Spleen (tissue), 7 donors: ENCODE measurements at regions not wholly inside any gene's neighbourhood (a gene's known extent, or its start where the extent isn't known, plus 50 kb on each side); places are given as distances from the start of the nearest gene placed in this dataset.

Experiments used
- POLR2A ChIP-seq, 3 donors: fragments of 450-650 bp; IDR thresholded peaks; one replicate each; pipeline ENCODE4 v1.5.1; 2017; ENCODE audit warnings: antibody characterized with exemption in 3 of 3, mild to moderate bottlenecking in 1 of 3
- TF ChIP-seq, protein P1 (sequence below), 11 experiments: fragments of 200-600 bp in 7 of 11; fragments of 450-650 bp in 4 of 11; sonication (generic) in 4 of 11; IDR thresholded peaks in 8 of 11; conservative IDR thresholded peaks in 3 of 11; 1 replicate in 7 of 11; 2 replicates in 4 of 11; pipeline versions ENCODE4 v1.4.0 to v1.8.0; 2016 to 2021; ENCODE audit warnings: antibody characterized with exemption in 11 of 11, inconsistent platforms in 4 of 11, mild to moderate bottlenecking in 1 of 11
- donor health status: DM: no; HTN: no; CAD: no; lungs with moderate emphysema.
- donor health status: DM: no; HTN: no; CAD: no.
- donor health status: DM: no; HTN: no; CAD: no.

DNA sequence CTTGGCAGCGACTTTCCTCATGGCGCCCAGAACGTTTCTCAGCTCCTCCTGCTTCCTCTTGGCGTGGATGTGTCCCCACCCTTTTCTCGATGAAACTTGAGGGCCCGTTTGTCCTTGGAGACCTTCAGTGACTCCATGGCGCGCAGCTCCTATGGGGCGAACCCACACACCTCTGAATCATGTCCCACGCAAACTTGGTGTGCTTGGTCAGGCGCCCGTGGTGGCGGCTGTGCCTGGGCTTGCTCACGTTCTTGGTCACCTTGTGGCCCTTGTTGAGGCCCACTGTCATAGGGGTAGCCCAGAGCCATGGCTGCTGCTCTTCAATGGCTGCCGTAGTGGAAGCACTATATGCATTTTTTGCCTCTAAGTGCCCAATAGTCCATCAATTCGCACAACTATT is 117.5 kb upstream of the FOXP2 start:
- no peak for TF ChIP-seq POLR2A (IDR thresholded peaks at IDR 0.05)
- TF ChIP-seq, protein P1, sequence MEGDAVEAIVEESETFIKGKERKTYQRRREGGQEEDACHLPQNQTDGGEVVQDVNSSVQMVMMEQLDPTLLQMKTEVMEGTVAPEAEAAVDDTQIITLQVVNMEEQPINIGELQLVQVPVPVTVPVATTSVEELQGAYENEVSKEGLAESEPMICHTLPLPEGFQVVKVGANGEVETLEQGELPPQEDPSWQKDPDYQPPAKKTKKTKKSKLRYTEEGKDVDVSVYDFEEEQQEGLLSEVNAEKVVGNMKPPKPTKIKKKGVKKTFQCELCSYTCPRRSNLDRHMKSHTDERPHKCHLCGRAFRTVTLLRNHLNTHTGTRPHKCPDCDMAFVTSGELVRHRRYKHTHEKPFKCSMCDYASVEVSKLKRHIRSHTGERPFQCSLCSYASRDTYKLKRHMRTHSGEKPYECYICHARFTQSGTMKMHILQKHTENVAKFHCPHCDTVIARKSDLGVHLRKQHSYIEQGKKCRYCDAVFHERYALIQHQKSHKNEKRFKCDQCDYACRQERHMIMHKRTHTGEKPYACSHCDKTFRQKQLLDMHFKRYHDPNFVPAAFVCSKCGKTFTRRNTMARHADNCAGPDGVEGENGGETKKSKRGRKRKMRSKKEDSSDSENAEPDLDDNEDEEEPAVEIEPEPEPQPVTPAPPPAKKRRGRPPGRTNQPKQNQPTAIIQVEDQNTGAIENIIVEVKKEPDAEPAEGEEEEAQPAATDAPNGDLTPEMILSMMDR (IDR thresholded peaks at IDR 0.05 in 8 of 11, conservative IDR thresholded peaks at IDR 0.05 in 3 of 11) = no peak
